ENCODE measurements at regions not wholly inside any gene's neighbourhood (a gene's known extent, or its start where the extent isn't known, plus 50 kb on each side); places are given as distances from the start of the nearest gene placed in this dataset.

- TF ChIP-seq, protein P1, sequence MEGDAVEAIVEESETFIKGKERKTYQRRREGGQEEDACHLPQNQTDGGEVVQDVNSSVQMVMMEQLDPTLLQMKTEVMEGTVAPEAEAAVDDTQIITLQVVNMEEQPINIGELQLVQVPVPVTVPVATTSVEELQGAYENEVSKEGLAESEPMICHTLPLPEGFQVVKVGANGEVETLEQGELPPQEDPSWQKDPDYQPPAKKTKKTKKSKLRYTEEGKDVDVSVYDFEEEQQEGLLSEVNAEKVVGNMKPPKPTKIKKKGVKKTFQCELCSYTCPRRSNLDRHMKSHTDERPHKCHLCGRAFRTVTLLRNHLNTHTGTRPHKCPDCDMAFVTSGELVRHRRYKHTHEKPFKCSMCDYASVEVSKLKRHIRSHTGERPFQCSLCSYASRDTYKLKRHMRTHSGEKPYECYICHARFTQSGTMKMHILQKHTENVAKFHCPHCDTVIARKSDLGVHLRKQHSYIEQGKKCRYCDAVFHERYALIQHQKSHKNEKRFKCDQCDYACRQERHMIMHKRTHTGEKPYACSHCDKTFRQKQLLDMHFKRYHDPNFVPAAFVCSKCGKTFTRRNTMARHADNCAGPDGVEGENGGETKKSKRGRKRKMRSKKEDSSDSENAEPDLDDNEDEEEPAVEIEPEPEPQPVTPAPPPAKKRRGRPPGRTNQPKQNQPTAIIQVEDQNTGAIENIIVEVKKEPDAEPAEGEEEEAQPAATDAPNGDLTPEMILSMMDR (IDR thresholded peaks at IDR 0.05; ENCODE audit: control extremely low read depth in 1 of 3, insufficient read depth in 1 of 3, low read depth in 1 of 3, low read length in 3 of 3) = no peak
- no peak for TF ChIP-seq RNF2 (IDR thresholded peaks at IDR 0.05; ENCODE audit: borderline replicate concordance, low read depth, low read length, missing control alignments, poor library complexity, severe bottlenecking)
Measured at GRCh38 chr3:36221975-36222374, 158.3 kb upstream of the STAC start.

All from H1 (cell line).